HFFc6 (cell line): ENCODE measurements at regions not wholly inside any gene's neighbourhood (a gene's known extent, or its start where the extent isn't known, plus 50 kb on each side); places are given as distances from the start of the nearest gene placed in this dataset.

Experiments
- DNase-seq: peaks from one replicate; pipeline ENCODE4 v3.0.0-alpha.2; 2018
- H3K27ac Mint-ChIP-seq: 2 replicates; pipeline ENCODE4 v1.8.0; 2020; ENCODE audit warnings: mild to moderate bottlenecking, mixed read lengths
- H3K27me3 Mint-ChIP-seq: 2 replicates; pipeline ENCODE4 v1.8.0; 2021; ENCODE audit warnings: mild to moderate bottlenecking, moderate library complexity, mixed read lengths; ENCODE audit not compliant: insufficient read depth
- H3K36me3 Mint-ChIP-seq: 2 replicates; pipeline ENCODE4 v1.8.0; 2021; ENCODE audit warnings: low read depth, mixed read lengths
- H3K4me1 Mint-ChIP-seq: 2 replicates; pipeline ENCODE4 v1.8.0; 2020; ENCODE audit warnings: low read depth, mixed read lengths
- H3K4me3 Mint-ChIP-seq: 2 replicates; pipeline ENCODE4 v1.8.0; 2020; ENCODE audit warnings: mild to moderate bottlenecking, moderate library complexity, mixed read lengths
- H3K9me3 Mint-ChIP-seq: 2 replicates; pipeline ENCODE4 v1.8.0; 2020; ENCODE audit warnings: mild to moderate bottlenecking, mixed read lengths
- TF ChIP-seq, protein P1 (sequence below): fragments of 200-600 bp; sonication (generic); IDR thresholded peaks from 2 replicates; pipeline ENCODE4 v1.5.0; 2021; ENCODE audit warnings: antibody characterized with exemption, mild to moderate bottlenecking

DNA sequence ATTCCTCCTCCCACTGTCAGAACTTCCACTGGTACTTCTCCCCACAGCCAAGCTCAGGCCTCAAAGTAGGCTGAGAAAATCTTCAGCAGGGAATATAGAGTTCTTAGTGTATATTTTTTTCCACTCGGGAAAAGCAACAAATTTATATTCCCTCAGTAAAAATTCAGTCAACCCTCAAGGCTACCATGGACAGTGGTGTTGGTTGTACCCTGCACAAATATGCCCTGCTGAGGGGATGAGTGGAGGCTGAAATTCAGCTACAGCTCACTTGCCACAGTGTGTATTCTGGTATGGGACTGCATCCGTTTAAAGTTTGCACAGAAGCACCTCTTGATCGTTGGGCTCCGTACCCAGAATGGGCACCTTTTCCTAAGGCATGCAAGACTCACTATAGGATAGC, 90.8 kb upstream of the LGALSL start:
- no peaks in the 10 kb centered on the region for H3K36me3 Mint-ChIP-seq
- no peak overlapping the region for H3K27ac Mint-ChIP-seq
- H3K27me3 Mint-ChIP-seq = peaks cover 27% of the 10 kb centered on the region
- H3K4me1 Mint-ChIP-seq = peaks cover 19% of the 10 kb centered on the region
- H3K4me3 Mint-ChIP-seq = no peak overlapping the region
- no peak for DNase-seq
- TF ChIP-seq, protein P1, sequence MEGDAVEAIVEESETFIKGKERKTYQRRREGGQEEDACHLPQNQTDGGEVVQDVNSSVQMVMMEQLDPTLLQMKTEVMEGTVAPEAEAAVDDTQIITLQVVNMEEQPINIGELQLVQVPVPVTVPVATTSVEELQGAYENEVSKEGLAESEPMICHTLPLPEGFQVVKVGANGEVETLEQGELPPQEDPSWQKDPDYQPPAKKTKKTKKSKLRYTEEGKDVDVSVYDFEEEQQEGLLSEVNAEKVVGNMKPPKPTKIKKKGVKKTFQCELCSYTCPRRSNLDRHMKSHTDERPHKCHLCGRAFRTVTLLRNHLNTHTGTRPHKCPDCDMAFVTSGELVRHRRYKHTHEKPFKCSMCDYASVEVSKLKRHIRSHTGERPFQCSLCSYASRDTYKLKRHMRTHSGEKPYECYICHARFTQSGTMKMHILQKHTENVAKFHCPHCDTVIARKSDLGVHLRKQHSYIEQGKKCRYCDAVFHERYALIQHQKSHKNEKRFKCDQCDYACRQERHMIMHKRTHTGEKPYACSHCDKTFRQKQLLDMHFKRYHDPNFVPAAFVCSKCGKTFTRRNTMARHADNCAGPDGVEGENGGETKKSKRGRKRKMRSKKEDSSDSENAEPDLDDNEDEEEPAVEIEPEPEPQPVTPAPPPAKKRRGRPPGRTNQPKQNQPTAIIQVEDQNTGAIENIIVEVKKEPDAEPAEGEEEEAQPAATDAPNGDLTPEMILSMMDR = no peak
- no peaks in the 10 kb centered on the region for H3K9me3 Mint-ChIP-seq

DNA sequence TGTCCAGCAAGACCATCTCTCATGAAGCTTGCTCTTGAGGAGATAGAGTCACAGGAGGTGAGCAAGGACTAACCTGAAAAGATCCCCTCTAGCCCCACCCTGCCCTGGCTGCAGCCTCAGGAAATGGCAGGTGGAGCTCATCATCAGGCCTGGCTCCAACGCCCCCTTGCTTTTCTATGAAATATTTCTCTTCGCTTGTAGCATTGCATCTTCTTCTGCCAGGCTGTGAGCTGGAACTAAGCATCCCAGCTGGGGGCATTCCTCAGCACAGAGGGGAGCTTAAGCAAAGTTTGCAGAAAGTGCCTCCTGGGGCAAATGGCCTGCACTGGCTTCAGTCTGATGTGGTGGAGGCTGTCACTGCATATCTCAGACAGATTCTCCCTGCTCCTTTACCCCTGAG, 90.1 kb upstream of the LGALSL start:
- peaks cover 18% of the 10 kb centered on the region for H3K4me1 Mint-ChIP-seq
- no peaks in the 10 kb centered on the region for H3K36me3 Mint-ChIP-seq
- no peaks in the 10 kb centered on the region for H3K9me3 Mint-ChIP-seq
- H3K27ac Mint-ChIP-seq = no peak overlapping the region
- DNase-seq = no peak
- TF ChIP-seq, protein P1 = no peak
- no peak overlapping the region for H3K4me3 Mint-ChIP-seq
- peaks cover 27% of the 10 kb centered on the region for H3K27me3 Mint-ChIP-seq

DNA sequence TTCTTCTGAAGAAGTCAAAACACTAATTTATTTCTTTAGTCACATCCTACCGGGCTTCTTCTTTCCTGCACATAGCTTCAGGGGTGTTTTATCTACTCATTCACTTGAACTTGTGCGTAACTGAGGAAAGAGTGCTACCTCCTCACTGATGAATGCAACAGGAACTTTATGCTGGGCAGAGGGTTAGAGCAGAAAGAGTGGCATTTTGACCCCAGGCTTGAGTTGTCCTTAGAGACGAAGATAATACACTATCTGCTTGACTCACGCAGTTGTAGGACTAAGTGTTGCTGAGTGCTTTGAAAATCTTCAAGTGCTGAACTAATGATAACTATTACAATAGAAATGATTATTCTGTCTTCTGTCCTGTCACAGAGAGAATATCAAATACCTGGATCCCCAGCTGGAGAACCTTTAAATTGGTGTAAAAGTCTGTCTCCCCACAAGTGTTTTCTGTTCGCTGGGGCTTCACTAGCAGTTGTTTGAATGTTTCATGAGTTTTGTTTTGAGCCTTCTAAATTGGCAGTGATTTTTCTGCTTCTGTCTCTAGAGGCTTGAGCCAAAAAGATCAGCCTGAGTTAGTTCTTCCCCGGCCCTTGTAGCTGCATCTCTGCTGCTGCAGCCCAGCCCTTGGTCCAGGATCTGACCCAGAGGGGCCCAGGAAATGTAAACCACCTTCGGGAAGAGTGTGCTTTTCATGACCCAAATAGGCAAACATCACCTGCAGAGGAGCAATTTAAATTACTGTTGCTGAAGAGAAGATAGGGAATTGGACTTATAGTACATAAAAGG, 86.3 kb upstream of the LGALSL start:
- DNase-seq = no peak
- no peaks in the 10 kb centered on the region for H3K9me3 Mint-ChIP-seq
- H3K36me3 Mint-ChIP-seq = no peaks in the 10 kb centered on the region
- TF ChIP-seq, protein P1 = no peak
- no peak overlapping the region for H3K4me3 Mint-ChIP-seq
- no peak overlapping the region for H3K27ac Mint-ChIP-seq
- H3K4me1 Mint-ChIP-seq = no peaks in the 10 kb centered on the region
- H3K27me3 Mint-ChIP-seq = peaks cover 15% of the 10 kb centered on the region

DNA sequence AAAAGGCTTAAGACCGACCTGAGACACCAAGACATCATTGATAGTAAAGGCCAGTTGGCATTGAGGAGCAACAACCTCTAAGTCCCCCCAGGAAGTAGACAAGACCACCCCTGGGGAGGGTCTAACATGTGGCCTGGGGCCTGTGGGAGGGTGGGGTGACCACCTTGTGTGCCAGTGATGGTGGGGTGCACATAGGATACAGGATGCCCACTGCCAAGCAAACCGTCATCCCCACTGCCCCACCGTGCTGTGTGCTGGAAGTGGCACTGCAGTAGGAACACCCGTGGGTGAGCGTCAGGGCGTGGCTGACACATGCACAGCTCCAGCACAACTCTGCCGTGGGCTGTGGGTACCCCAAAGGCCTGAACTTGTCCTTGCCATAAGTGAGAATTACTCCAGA, 84.3 kb upstream of the LGALSL start:
- Mint-ChIP-seq H3K27me3 (peaks cover 14% of the 10 kb centered on the region), H3K36me3 (no peaks in the 10 kb centered on the region), H3K4me1 (no peaks in the 10 kb centered on the region), H3K4me3 (no peak overlapping the region), H3K9me3 (no peaks in the 10 kb centered on the region), H3K27ac (no peak overlapping the region)
- TF ChIP-seq, protein P1 = no peak
- no peak for DNase-seq

DNA sequence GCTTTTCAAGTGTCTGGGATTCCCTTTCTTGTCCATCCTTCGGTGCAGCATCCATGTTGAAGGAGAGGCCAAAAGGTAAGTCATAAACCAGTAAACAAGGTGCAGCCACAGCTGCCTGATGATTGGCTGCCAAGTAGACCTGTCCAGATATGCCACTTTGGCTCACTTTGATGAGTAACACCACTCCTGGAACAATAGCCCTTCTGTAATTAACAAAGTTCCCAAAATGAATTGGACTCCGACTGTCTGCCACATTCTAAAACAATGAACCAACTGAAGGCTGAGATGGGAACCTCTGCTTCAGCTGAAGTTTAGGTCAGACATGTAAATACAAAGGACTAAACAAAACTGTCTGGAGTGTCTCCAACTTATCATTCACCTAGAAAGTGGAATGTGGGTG, 82.2 kb upstream of the LGALSL start:
- H3K4me1 Mint-ChIP-seq = no peaks in the 10 kb centered on the region

More for the DNA sequence above, 82.2 kb upstream of the LGALSL start:
- Mint-ChIP-seq H3K4me3 (no peak overlapping the region), H3K27ac (no peak overlapping the region), H3K36me3 (no peaks in the 10 kb centered on the region), H3K27me3 (peaks cover 12% of the 10 kb centered on the region), H3K9me3 (no peaks in the 10 kb centered on the region)
- TF ChIP-seq, protein P1 = no peak
- DNase-seq = no peak
